ENCODE measurements at regions not wholly inside any gene's neighbourhood (a gene's known extent, or its start where the extent isn't known, plus 50 kb on each side); places are given as distances from the start of the nearest gene placed in this dataset.

GRCh38 chr3:139794469-139795265 is 116.9 kb upstream of the NMNAT3 start:
- intact Hi-C loops (cut with micrococcal nuclease), result no loop called here
- no peaks in the 10 kb centered on the region for H3K9me3 Mint-ChIP-seq (ENCODE audit: insufficient read depth)
- no peak for TF ChIP-seq EZH2 (IDR thresholded peaks at IDR 0.05; ENCODE audit: borderline replicate concordance, insufficient read depth, low read depth, low read length, poor library complexity, severe bottlenecking)
- TF ChIP-seq CTCF (IDR thresholded peaks at IDR 0.05), result no peak
- ChIA-PET CTCF (no interaction called here), POLR2A (no interaction called here)
- no peaks in the 10 kb centered on the region for H3K36me3 ChIP-seq (replicated peaks in 1 of 2; ENCODE audit: control extremely low read depth in 1 of 2, control insufficient read depth in 1 of 2, extremely low read depth in 1 of 2, insufficient read depth in 2 of 2, low read length in 1 of 2)
- no peak overlapping the region for H3K4me3 Mint-ChIP-seq
- no peaks in the 10 kb centered on the region for H3K79me2 ChIP-seq (ENCODE audit: control insufficient read depth, insufficient read depth, low read length)
- H3K27me3 ChIP-seq (replicated peaks in 1 of 4; ENCODE audit: control extremely low read depth in 1 of 4, control insufficient read depth in 3 of 4, insufficient read depth in 4 of 4, low read length in 3 of 4), result no peaks in the 10 kb centered on the region
- 64% methylated on average over 4 of the region's 6 CpGs for WGBS (ENCODE audit: insufficient coverage)
- no peak overlapping the region for H3K4me3 ChIP-seq (ENCODE audit: control extremely low read depth in 1 of 5, extremely low read depth in 1 of 5, insufficient read depth in 1 of 5, low read depth in 2 of 5, low read length in 4 of 5)
- H3K4me2 ChIP-seq (replicated peaks; ENCODE audit: low read depth, low read length, poor library complexity, severe bottlenecking), result no peak overlapping the region
- no peaks in the 10 kb centered on the region for H3K4me1 ChIP-seq (ENCODE audit: control insufficient read depth in 2 of 2, insufficient read depth in 2 of 2, low read length in 2 of 2)
- no peaks in the 10 kb centered on the region for H3K27me3 Mint-ChIP-seq
- H3K27ac Mint-ChIP-seq, result no peak overlapping the region
- peaks cover 0 to 3% (median 0%) of the 10 kb centered on the region in 3 donors for H3K9me3 ChIP-seq (ENCODE audit: control extremely low read depth in 1 of 3, control insufficient read depth in 2 of 3, insufficient read depth in 1 of 3, low read length in 2 of 3)
- no peak overlapping the region for H3K27ac ChIP-seq (ENCODE audit: low read length in 2 of 2)
- H2AFZ ChIP-seq (ENCODE audit: insufficient read depth, low read depth, low read length, poor library complexity, severe bottlenecking), result no peak overlapping the region
- ATAC-seq (ENCODE audit: low read depth) (no peak), DNase-seq (no peak)
- no peaks in the 10 kb centered on the region for H3K4me1 Mint-ChIP-seq
- no peak overlapping the region for H3K9ac ChIP-seq (ENCODE audit: low read length)
- no peaks in the 10 kb centered on the region for H4K20me1 ChIP-seq (ENCODE audit: control insufficient read depth, insufficient read depth, low read length, poor library complexity, severe bottlenecking)

DNA sequence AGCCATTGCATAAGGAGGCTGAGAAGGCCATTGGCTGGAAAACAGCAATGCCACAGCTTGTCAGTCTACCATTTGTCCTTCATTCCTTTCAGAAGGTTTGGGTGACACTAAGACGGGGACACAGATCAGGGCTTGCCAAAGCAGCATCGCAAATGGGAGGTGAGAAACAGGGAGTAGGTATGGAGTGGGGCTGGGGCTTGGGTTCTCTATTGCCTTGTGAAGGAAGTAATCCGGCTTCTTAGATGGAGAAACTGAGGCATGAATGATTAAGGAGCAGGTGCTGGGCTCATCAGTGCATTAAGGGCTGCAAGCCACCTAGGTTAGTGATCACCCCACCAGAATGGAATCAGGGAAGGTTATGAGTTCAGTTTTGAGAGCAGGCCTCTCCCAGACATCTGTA is 115.6 kb upstream of the NMNAT3 start:
- ChIA-PET POLR2A (no interaction called here), CTCF (no interaction called here)
- no peaks in the 10 kb centered on the region for H3K4me1 ChIP-seq (ENCODE audit: control insufficient read depth in 2 of 2, insufficient read depth in 2 of 2, low read length in 2 of 2)
- no peak overlapping the region for H3K4me3 ChIP-seq (ENCODE audit: control extremely low read depth in 1 of 5, extremely low read depth in 1 of 5, insufficient read depth in 1 of 5, low read depth in 2 of 5, low read length in 4 of 5)
- no peak overlapping the region for H3K4me2 ChIP-seq (replicated peaks; ENCODE audit: low read depth, low read length, poor library complexity, severe bottlenecking)
- TF ChIP-seq CTCF (IDR thresholded peaks at IDR 0.05), result no peak
- no peak for TF ChIP-seq EZH2 (IDR thresholded peaks at IDR 0.05; ENCODE audit: borderline replicate concordance, insufficient read depth, low read depth, low read length, poor library complexity, severe bottlenecking)
- Mint-ChIP-seq H3K27ac (no peak overlapping the region), H3K4me3 (no peak overlapping the region), H3K27me3 (no peaks in the 10 kb centered on the region), H3K4me1 (no peaks in the 10 kb centered on the region), H3K9me3 (ENCODE audit: insufficient read depth) (no peaks in the 10 kb centered on the region)
- intact Hi-C loops (cut with micrococcal nuclease), result no loop called here
- no peak for DNase-seq
- ATAC-seq (ENCODE audit: low read depth), result no peak
- no peaks in the 10 kb centered on the region for H3K36me3 ChIP-seq (replicated peaks in 1 of 2; ENCODE audit: control extremely low read depth in 1 of 2, control insufficient read depth in 1 of 2, extremely low read depth in 1 of 2, insufficient read depth in 2 of 2, low read length in 1 of 2)
- H3K79me2 ChIP-seq (ENCODE audit: control insufficient read depth, insufficient read depth, low read length), result no peaks in the 10 kb centered on the region
- H4K20me1 ChIP-seq (ENCODE audit: control insufficient read depth, insufficient read depth, low read length, poor library complexity, severe bottlenecking), result no peaks in the 10 kb centered on the region
- H3K27me3 ChIP-seq (replicated peaks in 1 of 4; ENCODE audit: control extremely low read depth in 1 of 4, control insufficient read depth in 3 of 4, insufficient read depth in 4 of 4, low read length in 3 of 4), result no peaks in the 10 kb centered on the region
- 77% methylated on average over 3 of the region's 3 CpGs for WGBS (ENCODE audit: insufficient coverage)
- H2AFZ ChIP-seq (ENCODE audit: insufficient read depth, low read depth, low read length, poor library complexity, severe bottlenecking), result no peak overlapping the region
- H3K9me3 ChIP-seq (ENCODE audit: control extremely low read depth in 1 of 3, control insufficient read depth in 2 of 3, insufficient read depth in 1 of 3, low read length in 2 of 3), result peaks cover 0 to 7% (median 0%) of the 10 kb centered on the region in 3 donors
- no peak overlapping the region for H3K9ac ChIP-seq (ENCODE audit: low read length)
- H3K27ac ChIP-seq (ENCODE audit: low read length in 2 of 2), result no peak overlapping the region
